ENCODE measurements at regions not wholly inside any gene's neighbourhood (a gene's known extent, or its start where the extent isn't known, plus 50 kb on each side); places are given as distances from the start of the nearest gene placed in this dataset.

DNA sequence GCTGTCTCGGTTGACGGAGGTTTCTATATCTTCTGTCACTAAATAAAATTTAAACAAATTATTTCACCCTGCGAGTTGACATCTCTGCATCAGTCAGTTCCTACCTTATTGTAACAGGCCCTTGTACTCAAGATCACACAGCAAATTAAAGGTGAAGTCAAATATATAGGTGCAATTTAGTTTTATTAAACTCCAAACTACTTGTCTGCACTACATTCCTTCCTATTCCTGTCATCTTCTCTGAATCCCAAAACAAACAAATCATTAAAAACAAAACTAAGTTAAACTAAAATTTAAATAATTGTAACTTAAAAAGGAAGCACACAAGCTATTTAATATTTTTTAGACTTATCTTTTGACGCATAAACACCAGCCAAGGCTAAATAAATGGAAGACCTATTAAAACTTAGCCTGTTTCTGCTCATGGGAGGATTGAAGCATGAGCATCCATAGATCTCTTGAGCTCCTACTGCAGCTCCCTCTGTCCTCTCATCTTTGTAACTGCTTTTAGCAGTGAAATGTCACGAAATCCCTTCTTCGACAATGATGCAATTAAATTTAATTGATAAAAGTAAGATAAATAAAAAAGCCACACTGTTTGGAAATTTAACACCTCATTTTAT lies 1152.3 kb upstream of the GJE1 start:
- TF ChIP-seq, protein P1, sequence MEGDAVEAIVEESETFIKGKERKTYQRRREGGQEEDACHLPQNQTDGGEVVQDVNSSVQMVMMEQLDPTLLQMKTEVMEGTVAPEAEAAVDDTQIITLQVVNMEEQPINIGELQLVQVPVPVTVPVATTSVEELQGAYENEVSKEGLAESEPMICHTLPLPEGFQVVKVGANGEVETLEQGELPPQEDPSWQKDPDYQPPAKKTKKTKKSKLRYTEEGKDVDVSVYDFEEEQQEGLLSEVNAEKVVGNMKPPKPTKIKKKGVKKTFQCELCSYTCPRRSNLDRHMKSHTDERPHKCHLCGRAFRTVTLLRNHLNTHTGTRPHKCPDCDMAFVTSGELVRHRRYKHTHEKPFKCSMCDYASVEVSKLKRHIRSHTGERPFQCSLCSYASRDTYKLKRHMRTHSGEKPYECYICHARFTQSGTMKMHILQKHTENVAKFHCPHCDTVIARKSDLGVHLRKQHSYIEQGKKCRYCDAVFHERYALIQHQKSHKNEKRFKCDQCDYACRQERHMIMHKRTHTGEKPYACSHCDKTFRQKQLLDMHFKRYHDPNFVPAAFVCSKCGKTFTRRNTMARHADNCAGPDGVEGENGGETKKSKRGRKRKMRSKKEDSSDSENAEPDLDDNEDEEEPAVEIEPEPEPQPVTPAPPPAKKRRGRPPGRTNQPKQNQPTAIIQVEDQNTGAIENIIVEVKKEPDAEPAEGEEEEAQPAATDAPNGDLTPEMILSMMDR (IDR thresholded peaks at IDR 0.05; ENCODE audit: insufficient read depth, low read depth, low read length): no peak
- no peak for TF ChIP-seq EZH2 (IDR thresholded peaks at IDR 0.05; ENCODE audit: insufficient read depth, low read length)
- Mint-ChIP-seq H3K36me3 (ENCODE audit: low read depth, unreplicated experiment) (no peaks in the 10 kb centered on the region), H3K27me3 (ENCODE audit: low read depth, unreplicated experiment) (no peaks in the 10 kb centered on the region), H3K4me3 (ENCODE audit: unreplicated experiment) (no peak overlapping the region), H3K9me3 (ENCODE audit: unreplicated experiment) (no peaks in the 10 kb centered on the region), H3K27ac (ENCODE audit: unreplicated experiment) (peak overlapping the region; percentile 2), H3K4me1 (ENCODE audit: low read depth, unreplicated experiment) (peaks cover 13% of the 10 kb centered on the region)
- Histone ChIP-seq H3K9ac (ENCODE audit: low read length) (peak overlapping the region; percentile 45), H3K27ac (ENCODE audit: low read depth, low read length) (peak overlapping the region; percentile 78), H4K20me1 (ENCODE audit: insufficient read depth, low read length) (no peaks in the 10 kb centered on the region), H3K4me2 (ENCODE audit: low read length) (peak overlapping the region; percentile 71), H3K27me3 (ENCODE audit: insufficient read depth, low read length) (no peaks in the 10 kb centered on the region), H3K36me3 (ENCODE audit: insufficient read depth, low read length) (no peaks in the 10 kb centered on the region), H3K4me3 (ENCODE audit: insufficient read depth, low read depth, low read length) (no peak overlapping the region), H3K79me2 (ENCODE audit: insufficient read depth, low read length) (no peaks in the 10 kb centered on the region), H3K9me3 (ENCODE audit: insufficient read depth, low read depth, low read length) (no peaks in the 10 kb centered on the region), H2AFZ (ENCODE audit: low read depth, low read length) (no peak overlapping the region), H3K4me1 (ENCODE audit: insufficient read depth, low read length) (peaks cover 15% of the 10 kb centered on the region)
- DNase-seq (ENCODE audit: low read depth) (peak; percentile 14), FAIRE-seq (no peak)

GRCh38 chr6:140979642-140980091 lies 1153.1 kb upstream of the GJE1 start:
- peak overlapping the region; percentile 78 for H3K27ac ChIP-seq (ENCODE audit: low read depth, low read length)
- H2AFZ ChIP-seq (ENCODE audit: low read depth, low read length): peak overlapping the region; percentile 78
- FAIRE-seq: peak; percentile 83

More at GRCh38 chr6:140979642-140980091, 1153.1 kb upstream of the GJE1 start:
- H4K20me1 ChIP-seq (ENCODE audit: insufficient read depth, low read length): no peaks in the 10 kb centered on the region
- peak overlapping the region; percentile 7 for H3K4me3 ChIP-seq (ENCODE audit: insufficient read depth, low read depth, low read length)
- H3K4me1 ChIP-seq (ENCODE audit: insufficient read depth, low read length): peaks cover 15% of the 10 kb centered on the region
- no peak for TF ChIP-seq EZH2 (IDR thresholded peaks at IDR 0.05; ENCODE audit: insufficient read depth, low read length)
- TF ChIP-seq, protein P1 (IDR thresholded peaks at IDR 0.05; ENCODE audit: insufficient read depth, low read depth, low read length): no peak
- no peaks in the 10 kb centered on the region for H3K79me2 ChIP-seq (ENCODE audit: insufficient read depth, low read length)
- no peaks in the 10 kb centered on the region for H3K9me3 ChIP-seq (ENCODE audit: insufficient read depth, low read depth, low read length)
- Mint-ChIP-seq H3K27ac (ENCODE audit: unreplicated experiment) (peak overlapping the region; percentile 54), H3K9me3 (ENCODE audit: unreplicated experiment) (no peaks in the 10 kb centered on the region), H3K4me3 (ENCODE audit: unreplicated experiment) (no peak overlapping the region), H3K27me3 (ENCODE audit: low read depth, unreplicated experiment) (no peaks in the 10 kb centered on the region), H3K4me1 (ENCODE audit: low read depth, unreplicated experiment) (peaks cover 13% of the 10 kb centered on the region), H3K36me3 (ENCODE audit: low read depth, unreplicated experiment) (no peaks in the 10 kb centered on the region)
- peak overlapping the region; percentile 71 for H3K4me2 ChIP-seq (ENCODE audit: low read length)
- H3K36me3 ChIP-seq (ENCODE audit: insufficient read depth, low read length): no peaks in the 10 kb centered on the region
- no peaks in the 10 kb centered on the region for H3K27me3 ChIP-seq (ENCODE audit: insufficient read depth, low read length)
- H3K9ac ChIP-seq (ENCODE audit: low read length): peak overlapping the region; percentile 45
- DNase-seq (ENCODE audit: low read depth): peak; percentile 94
